IPS-15b (cell line): ENCODE measurements at regions not wholly inside any gene's neighbourhood (a gene's known extent, or its start where the extent isn't known, plus 50 kb on each side); places are given as distances from the start of the nearest gene placed in this dataset.
"Not testable (repeated sequence)": the region's sequence is repeated elsewhere in the genome, so short reads cannot be mapped to it uniquely, and the experiment has no call there.

Experiments
- H3K27me3 ChIP-seq: one replicate; pipeline ENCODE4 v1.6.1; 2013; ENCODE audit warnings: low read length; ENCODE audit not compliant: control insufficient read depth, insufficient read depth
- H3K36me3 ChIP-seq: one replicate; pipeline ENCODE4 v1.6.1; 2013; ENCODE audit warnings: low read length; ENCODE audit not compliant: control insufficient read depth, insufficient read depth
- H3K4me1 ChIP-seq: one replicate; pipeline ENCODE4 v1.6.1; 2013; ENCODE audit warnings: mild to moderate bottlenecking, low read length; ENCODE audit not compliant: control insufficient read depth, insufficient read depth
- H3K4me3 ChIP-seq: one replicate; pipeline ENCODE4 v1.5.1; 2013; ENCODE audit warnings: low read depth, low read length
- H3K9ac ChIP-seq: one replicate; pipeline ENCODE4 v1.6.1; 2013; ENCODE audit warnings: low read depth, mild to moderate bottlenecking, low read length
- H3K9me3 ChIP-seq: one replicate; pipeline ENCODE4 v1.6.1; 2013; ENCODE audit warnings: mild to moderate bottlenecking, low read length; ENCODE audit not compliant: control insufficient read depth, insufficient read depth

DNA sequence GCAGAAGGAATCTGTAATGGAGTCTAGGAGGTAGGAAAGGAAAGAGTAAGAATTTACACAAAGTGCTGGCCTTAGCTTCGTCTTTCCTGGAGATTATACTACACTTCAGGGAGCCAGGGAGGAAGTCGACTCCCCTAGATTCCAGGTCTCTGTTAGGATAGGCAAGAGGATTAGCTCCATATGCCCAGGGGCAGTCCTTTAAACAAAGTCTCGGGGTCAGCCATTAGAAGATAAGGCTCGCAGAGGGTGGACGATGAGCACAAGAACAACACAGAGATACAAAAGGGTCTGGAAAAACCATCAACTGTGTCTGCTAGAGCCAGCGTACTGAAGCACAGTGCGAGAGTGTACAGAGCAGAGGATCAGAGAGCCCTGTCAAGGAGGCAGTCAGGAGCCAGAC is 344.7 kb upstream of the TNC start:
- no peak overlapping the region for H3K4me3 ChIP-seq
- H3K9me3 ChIP-seq, result no peaks in the 10 kb centered on the region
- H3K9ac ChIP-seq, result no peak overlapping the region
- H3K4me1 ChIP-seq, result peaks cover 6% of the 10 kb centered on the region
- H3K36me3 ChIP-seq, result no peaks in the 10 kb centered on the region
- no peaks in the 10 kb centered on the region for H3K27me3 ChIP-seq

DNA sequence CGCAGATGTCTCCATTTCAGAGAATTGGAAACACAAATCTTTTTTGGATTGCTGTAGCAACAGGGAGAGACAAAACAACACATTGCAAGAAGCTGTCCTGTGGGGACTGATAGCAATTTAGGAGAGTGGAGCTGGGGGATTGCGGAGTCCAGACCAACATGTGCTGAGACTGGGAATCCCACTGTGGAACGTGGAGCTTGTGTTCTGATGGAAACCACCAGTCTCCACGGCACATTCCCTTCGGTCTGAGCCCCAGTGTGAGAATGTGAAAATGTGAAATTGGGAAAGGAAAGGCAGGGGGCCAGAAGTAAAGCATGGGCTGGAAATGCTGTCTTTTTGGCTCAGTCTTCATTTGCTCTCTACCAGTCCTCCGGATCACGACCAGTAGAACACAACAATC is 348.8 kb upstream of the TNC start:
- Histone ChIP-seq H3K4me3 (no peak overlapping the region), H3K9me3 (no peaks in the 10 kb centered on the region), H3K27me3 (no peaks in the 10 kb centered on the region), H3K4me1 (peaks cover 34% of the 10 kb centered on the region), H3K9ac (no peak overlapping the region), H3K36me3 (no peaks in the 10 kb centered on the region)

DNA sequence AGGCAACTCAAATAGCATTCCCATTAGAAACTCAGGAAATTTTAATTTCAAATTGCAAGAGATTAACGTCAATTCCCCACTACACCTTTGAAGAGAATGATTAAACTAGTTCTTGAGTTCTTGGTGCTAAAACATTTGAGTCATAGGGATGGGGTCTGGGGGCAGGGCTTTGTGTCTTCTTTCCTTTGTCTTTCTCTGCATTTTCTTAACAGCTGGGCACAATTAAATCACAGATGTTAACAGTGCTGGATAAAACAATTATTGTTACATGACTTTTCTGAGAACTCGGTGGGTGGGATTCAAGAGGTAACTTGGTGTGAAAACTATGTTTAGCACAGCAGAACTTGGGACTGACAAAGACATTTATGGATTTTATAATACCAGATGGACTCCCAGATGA is 351.9 kb upstream of the TNC start:
- Histone ChIP-seq H3K9ac (no peak overlapping the region), H3K36me3 (no peaks in the 10 kb centered on the region), H3K4me3 (no peak overlapping the region), H3K27me3 (no peaks in the 10 kb centered on the region), H3K9me3 (no peaks in the 10 kb centered on the region), H3K4me1 (peaks cover 41% of the 10 kb centered on the region)

DNA sequence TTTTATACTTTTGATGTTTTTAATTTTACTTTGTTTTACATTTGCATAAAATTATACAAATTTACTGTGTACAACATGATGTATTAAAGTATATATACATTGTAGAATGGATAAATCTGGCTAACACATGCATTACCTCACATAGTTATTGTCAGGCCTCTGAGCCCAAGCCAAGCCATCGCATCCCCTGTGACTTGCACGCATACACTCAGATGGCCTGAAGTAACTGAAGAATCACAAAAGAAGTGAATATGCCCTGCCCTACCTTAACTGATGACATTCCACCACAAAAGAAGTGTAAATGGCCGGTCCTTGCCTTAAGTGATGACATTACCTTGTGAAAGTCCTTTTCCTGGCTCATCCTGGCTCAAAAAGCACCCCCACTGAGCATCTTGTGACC is 355.1 kb upstream of the TNC start:
- H3K4me1 ChIP-seq, result peaks cover 37% of the 10 kb centered on the region
- H3K27me3 ChIP-seq, H3K9ac ChIP-seq, H3K9me3 ChIP-seq, H3K36me3 ChIP-seq, H3K4me3 ChIP-seq: not testable (repeated sequence)

DNA sequence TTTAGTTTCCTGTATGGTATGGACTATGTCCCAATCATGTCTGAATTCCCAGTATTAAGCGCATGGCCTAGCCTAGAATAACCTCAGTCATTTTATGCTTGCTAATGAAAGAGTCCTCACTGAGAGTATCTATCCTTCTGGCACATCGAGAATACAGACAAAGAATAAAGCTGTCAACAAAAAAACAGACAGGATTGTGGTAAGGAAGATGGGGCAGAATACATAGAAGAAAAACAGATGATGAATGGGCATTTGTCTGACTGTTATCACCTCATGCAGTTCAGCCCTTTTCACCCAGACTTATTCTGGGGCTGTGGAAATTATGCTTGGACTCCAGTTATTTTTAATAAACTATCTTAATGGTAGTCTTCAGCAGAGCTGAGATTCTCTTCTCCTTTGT is 363.8 kb upstream of the TNC start:
- peaks cover 11% of the 10 kb centered on the region for H3K36me3 ChIP-seq
- H3K4me3 ChIP-seq, result no peak overlapping the region
- no peak overlapping the region for H3K9ac ChIP-seq
- no peaks in the 10 kb centered on the region for H3K27me3 ChIP-seq
- peaks cover 10% of the 10 kb centered on the region for H3K4me1 ChIP-seq
- H3K9me3 ChIP-seq, result no peaks in the 10 kb centered on the region

DNA sequence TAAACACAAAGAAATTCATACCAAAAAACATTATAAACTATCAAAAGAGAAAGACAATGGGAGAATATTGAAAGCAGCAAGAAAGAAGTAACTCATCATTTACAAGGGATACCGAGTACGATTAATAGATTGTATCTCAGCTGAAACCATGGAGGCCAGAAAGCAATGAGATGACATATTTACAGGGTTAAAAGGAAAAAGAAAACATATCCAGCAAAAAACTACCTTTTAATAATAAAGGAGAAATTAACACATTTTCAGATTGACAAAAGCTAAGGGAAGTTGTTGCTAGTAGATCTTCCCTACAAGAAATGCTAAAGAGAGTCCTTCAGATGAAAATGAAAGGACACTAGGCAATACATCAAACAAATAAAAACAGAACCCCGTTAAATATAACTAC is 364.8 kb upstream of the TNC start:
- Histone ChIP-seq H3K27me3 (no peaks in the 10 kb centered on the region), H3K4me1 (peaks cover 10% of the 10 kb centered on the region), H3K9ac (no peak overlapping the region), H3K36me3 (peaks cover 4% of the 10 kb centered on the region), H3K9me3 (no peaks in the 10 kb centered on the region), H3K4me3 (no peak overlapping the region)

DNA sequence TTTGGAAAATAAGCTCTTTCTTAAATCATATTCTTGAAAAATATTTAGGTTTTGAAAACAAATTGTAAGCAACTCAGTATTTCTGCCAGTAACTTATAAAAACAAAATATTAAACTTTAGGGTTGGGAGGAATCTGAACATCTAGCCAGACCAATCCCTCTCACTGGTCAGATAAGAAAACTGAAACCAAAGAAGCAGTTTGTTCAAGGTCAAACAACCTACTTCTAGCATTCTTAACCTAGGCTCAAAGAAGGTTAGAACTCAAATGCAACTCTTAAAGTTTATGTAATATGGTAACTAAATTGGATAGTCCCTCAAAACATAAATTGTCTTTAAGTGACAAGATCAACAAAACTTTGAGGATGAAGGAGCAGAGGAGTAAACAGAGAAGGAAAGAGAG is 374.9 kb upstream of the TNC start:
- no peak overlapping the region for H3K4me3 ChIP-seq
- no peak overlapping the region for H3K9ac ChIP-seq
- H3K27me3 ChIP-seq, result no peaks in the 10 kb centered on the region
- H3K4me1 ChIP-seq, result no peaks in the 10 kb centered on the region
- H3K9me3 ChIP-seq, result no peaks in the 10 kb centered on the region
- H3K36me3 ChIP-seq, result no peaks in the 10 kb centered on the region

- no peaks in the 10 kb centered on the region for H3K9me3 ChIP-seq
- H3K4me3 ChIP-seq, result no peak overlapping the region
- H3K4me1 ChIP-seq, result no peaks in the 10 kb centered on the region
- H3K36me3 ChIP-seq, result no peaks in the 10 kb centered on the region
- no peak overlapping the region for H3K9ac ChIP-seq
- no peaks in the 10 kb centered on the region for H3K27me3 ChIP-seq
Observed at GRCh38 chr9:115494393-115494792, 376.4 kb upstream of the TNC start.

- no peak overlapping the region for H3K4me3 ChIP-seq
- no peaks in the 10 kb centered on the region for H3K4me1 ChIP-seq
- no peaks in the 10 kb centered on the region for H3K27me3 ChIP-seq
- H3K36me3 ChIP-seq, result no peaks in the 10 kb centered on the region
- H3K9ac ChIP-seq, result no peak overlapping the region
- no peaks in the 10 kb centered on the region for H3K9me3 ChIP-seq
Observed at GRCh38 chr9:115495052-115495635, 377.2 kb upstream of the TNC start.

DNA sequence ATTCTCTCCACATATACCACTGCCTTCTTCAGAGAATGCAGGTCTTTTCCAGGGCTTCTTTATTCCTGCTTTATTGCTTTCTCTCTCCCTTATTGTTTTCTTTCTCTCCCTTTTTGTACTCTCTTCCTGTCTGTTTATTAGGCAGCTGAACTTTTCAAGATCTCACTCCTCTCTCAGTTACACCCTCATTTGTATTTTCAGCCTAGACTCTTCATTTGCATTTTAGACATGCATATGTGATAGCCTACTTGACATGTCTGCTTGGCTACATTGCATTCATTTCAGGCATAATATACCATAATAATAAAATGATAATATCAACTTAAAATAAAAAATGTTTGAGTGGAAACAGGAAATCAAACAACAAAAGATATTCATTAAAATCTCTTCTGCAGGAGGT is 377.9 kb upstream of the TNC start:
- Histone ChIP-seq H3K4me1 (no peaks in the 10 kb centered on the region), H3K36me3 (no peaks in the 10 kb centered on the region), H3K9me3 (no peaks in the 10 kb centered on the region), H3K9ac (no peak overlapping the region), H3K27me3 (no peaks in the 10 kb centered on the region), H3K4me3 (no peak overlapping the region)

GRCh38 chr9:115498303-115498702 is 380.3 kb upstream of the TNC start:
- Histone ChIP-seq H3K9ac (no peak overlapping the region), H3K4me3 (no peak overlapping the region), H3K9me3 (no peaks in the 10 kb centered on the region), H3K27me3 (no peaks in the 10 kb centered on the region), H3K4me1 (no peaks in the 10 kb centered on the region), H3K36me3 (no peaks in the 10 kb centered on the region)

- Histone ChIP-seq H3K36me3 (no peaks in the 10 kb centered on the region), H3K4me1 (no peaks in the 10 kb centered on the region), H3K27me3 (no peaks in the 10 kb centered on the region), H3K9ac (no peak overlapping the region), H3K4me3 (no peak overlapping the region), H3K9me3 (no peaks in the 10 kb centered on the region)
Observed at GRCh38 chr9:115507148-115507547, 389.2 kb upstream of the TNC start.

GRCh38 chr9:115513148-115513547 is 395.2 kb upstream of the TNC start:
- Histone ChIP-seq H3K9ac (no peak overlapping the region), H3K4me1 (peaks cover 17% of the 10 kb centered on the region), H3K36me3 (no peaks in the 10 kb centered on the region), H3K27me3 (no peaks in the 10 kb centered on the region), H3K4me3 (no peak overlapping the region), H3K9me3 (no peaks in the 10 kb centered on the region)
